HG03342 (cell line): ENCODE measurements at regions not wholly inside any gene's neighbourhood (a gene's known extent, or its start where the extent isn't known, plus 50 kb on each side); places are given as distances from the start of the nearest gene placed in this dataset.

Experiments
- ATAC-seq: cut with Tn5 transposase; IDR thresholded peaks from one replicate; pipeline ENCODE4 v1.9.1; 2021; ENCODE audit warnings: mild to moderate bottlenecking, moderate library complexity; ENCODE audit not compliant: unreplicated experiment

- ATAC-seq, result no peak
Observed at GRCh38 chr6:151753581-151753980, 53.9 kb upstream of the ESR1 start.

- ATAC-seq, result peak; percentile 97
Observed at GRCh38 chr6:151757506-151757955, 50.0 kb upstream of the ESR1 start.
